H9 (cell line): ENCODE measurements at regions not wholly inside any gene's neighbourhood (a gene's known extent, or its start where the extent isn't known, plus 50 kb on each side); places are given as distances from the start of the nearest gene placed in this dataset.
"Not testable (repeated sequence)": the region's sequence is repeated elsewhere in the genome, so short reads cannot be mapped to it uniquely, and the experiment has no call there.

ENCODE experiments used
- DNase-seq: peaks from one replicate; pipeline ENCODE4 v3.0.0-alpha.2; 2017
- H2AFZ ChIP-seq: one replicate; pipeline ENCODE4 v1.6.1; 2013; ENCODE audit warnings: mild to moderate bottlenecking, low read length, control low read depth, moderate library complexity
- H2AK5ac ChIP-seq: 2 replicates; pipeline ENCODE4 v1.6.1; 2013; ENCODE audit warnings: low read length, control low read depth, mixed read lengths; ENCODE audit not compliant: insufficient read length
- H2BK120ac ChIP-seq: one replicate; pipeline ENCODE4 v1.6.1; 2013; ENCODE audit warnings: low read depth, mild to moderate bottlenecking, low read length, control low read depth, inconsistent platforms; ENCODE audit not compliant: poor library complexity, severe bottlenecking
- H2BK12ac ChIP-seq: 2 replicates; pipeline ENCODE4 v1.6.1; 2013; ENCODE audit warnings: low read length, control low read depth, mixed read lengths, low read depth; ENCODE audit not compliant: insufficient read length
- H2BK15ac ChIP-seq: 2 replicates; pipeline ENCODE4 v1.6.1; 2013; ENCODE audit warnings: low read depth, low read length, control low read depth
- H2BK20ac ChIP-seq: one replicate; pipeline ENCODE4 v1.6.1; 2013; ENCODE audit warnings: low read depth, mild to moderate bottlenecking, low read length, control low read depth, inconsistent platforms; ENCODE audit not compliant: poor library complexity, severe bottlenecking
- H2BK5ac ChIP-seq: 2 replicates; pipeline ENCODE4 v1.6.1; 2013; ENCODE audit warnings: low read length, control low read depth, mixed read lengths; ENCODE audit not compliant: insufficient read length
- H3K14ac ChIP-seq: 2 replicates; pipeline ENCODE4 v1.6.1; 2013; ENCODE audit warnings: low read length, control low read depth; ENCODE audit not compliant: insufficient read depth
- H3K18ac ChIP-seq: 2 replicates; pipeline ENCODE4 v1.6.1; 2013; ENCODE audit warnings: low read depth, mild to moderate bottlenecking, mixed read lengths, low read length, control low read depth; ENCODE audit not compliant: insufficient read length
- H3K23ac ChIP-seq: 2 replicates; pipeline ENCODE4 v1.6.1; 2013; ENCODE audit warnings: low read length, control low read depth, mixed read lengths, low read depth; ENCODE audit not compliant: insufficient read length
- H3K23me2 ChIP-seq: 2 replicates; pipeline ENCODE4 v1.6.1; 2013; ENCODE audit warnings: low read depth, mild to moderate bottlenecking, mixed read lengths, low read length, control low read depth; ENCODE audit not compliant: insufficient read length, poor library complexity, severe bottlenecking
- H3K27ac ChIP-seq: 2 replicates; pipeline ENCODE4 v1.5.1; 2013; ENCODE audit warnings: low read length, control low read depth, mixed read lengths, low read depth; ENCODE audit not compliant: insufficient read length
- H3K27me3 ChIP-seq: 2 replicates; pipeline ENCODE4 v1.6.1; 2013; ENCODE audit warnings: low read length, control low read depth, inconsistent platforms; ENCODE audit not compliant: insufficient read depth
- H3K4ac ChIP-seq: 2 replicates; pipeline ENCODE4 v1.6.1; 2013; ENCODE audit warnings: low read depth, mild to moderate bottlenecking, control low read depth, inconsistent platforms, low read length, moderate library complexity
- H3K4me1 ChIP-seq: 2 replicates; pipeline ENCODE4 v1.6.1; 2013; ENCODE audit warnings: low read length, control low read depth, inconsistent platforms; ENCODE audit not compliant: insufficient read depth
- H3K4me2 ChIP-seq: 2 replicates; pipeline ENCODE4 v1.6.1; 2013; ENCODE audit warnings: low read length, control low read depth, mixed read lengths; ENCODE audit not compliant: insufficient read length, insufficient read depth
- H3K56ac ChIP-seq: 2 replicates; pipeline ENCODE4 v1.6.1; 2013; ENCODE audit warnings: low read depth, mild to moderate bottlenecking, mixed read lengths, low read length, control low read depth; ENCODE audit not compliant: insufficient read length
- H3K79me1 ChIP-seq: 2 replicates; pipeline ENCODE4 v1.6.1; 2013; ENCODE audit warnings: low read depth, mild to moderate bottlenecking, moderate library complexity, low read length, control low read depth, inconsistent platforms; ENCODE audit not compliant: insufficient read depth, poor library complexity, severe bottlenecking
- H3K79me2 ChIP-seq: 2 replicates; pipeline ENCODE4 v1.6.1; 2013; ENCODE audit warnings: low read length, control low read depth, inconsistent platforms; ENCODE audit not compliant: insufficient read depth
- H3K9ac ChIP-seq: 2 replicates; pipeline ENCODE4 v1.6.1; 2013; ENCODE audit warnings: low read length, control low read depth, mixed read lengths; ENCODE audit not compliant: insufficient read length; ENCODE audit errors: extremely low read depth
- H3K9me3 ChIP-seq: one replicate; pipeline ENCODE4 v1.6.1; 2013; ENCODE audit warnings: low read depth, low read length, inconsistent platforms; ENCODE audit not compliant: control insufficient read depth
- H3T11ph ChIP-seq: one replicate; pipeline ENCODE4 v1.6.1; 2013; ENCODE audit warnings: mild to moderate bottlenecking, low read length, control low read depth, inconsistent platforms
- H4K20me1 ChIP-seq: one replicate; pipeline ENCODE4 v1.6.1; 2013; ENCODE audit not compliant: control insufficient read depth, insufficient read length, insufficient read depth
- H4K5ac ChIP-seq: 2 replicates; pipeline ENCODE4 v1.6.1; 2013; ENCODE audit warnings: low read depth, mild to moderate bottlenecking, mixed read lengths, low read length, control low read depth; ENCODE audit not compliant: insufficient read length
- H4K8ac ChIP-seq: replicated peaks from 2 replicates; pipeline ENCODE4 v1.6.1; 2013; ENCODE audit warnings: low read length, control low read depth, mixed read lengths, low read depth; ENCODE audit not compliant: insufficient read length
- H4K91ac ChIP-seq: 2 replicates; pipeline ENCODE4 v1.6.1; 2013; ENCODE audit warnings: low read depth, mild to moderate bottlenecking, moderate library complexity, mixed read lengths, low read length, control low read depth; ENCODE audit not compliant: insufficient read length
- H3K27ac Mint-ChIP-seq, 3 experiments: 2 replicates in 2 of 3; 3 replicates in 1 of 3; pipeline ENCODE4 v1.8.0; 2020 to 2021; ENCODE audit warnings: mixed read lengths in 3 of 3, mild to moderate bottlenecking in 1 of 3, moderate library complexity in 1 of 3
- H3K27me3 Mint-ChIP-seq: 2 replicates; pipeline ENCODE4 v1.8.0; 2021; ENCODE audit warnings: low read depth, mild to moderate bottlenecking, moderate library complexity, mixed read lengths
- H3K36me3 Mint-ChIP-seq, 3 experiments: 2 replicates in 2 of 3; 3 replicates in 1 of 3; pipeline ENCODE4 v1.8.0; 2020 to 2021; ENCODE audit warnings: low read depth in 3 of 3, mixed read lengths in 3 of 3; ENCODE audit not compliant: insufficient read depth in 1 of 3
- H3K4me1 Mint-ChIP-seq, 2 experiments: 2 replicates each; pipeline ENCODE4 v1.8.0; 2020; ENCODE audit warnings: mixed read lengths in 2 of 2
- H3K4me3 Mint-ChIP-seq, 2 experiments: 2 replicates in 1 of 2; 3 replicates in 1 of 2; pipeline ENCODE4 v1.8.0; 2020 to 2021; ENCODE audit warnings: mild to moderate bottlenecking in 2 of 2, mixed read lengths in 2 of 2, moderate library complexity in 1 of 2
- H3K9me3 Mint-ChIP-seq, 2 experiments: 2 replicates in 1 of 2; 3 replicates in 1 of 2; pipeline ENCODE4 v1.8.0; 2020; ENCODE audit warnings: mild to moderate bottlenecking in 2 of 2, mixed read lengths in 2 of 2, moderate library complexity in 1 of 2
- WGBS: extraction: QIAGEN DNeasy Blood & Tissue Kit; methylation state at CpG from one replicate; pipeline ENCODE4 v1.1.7; 2013; ENCODE audit warnings: missing lambda C conversion rate, low lambda C conversion rate, mixed read lengths; ENCODE audit not compliant: insufficient read length; ENCODE audit errors: extremely low coverage; 5-methylcytosine and 5-hydroxymethylcytosine counted together

DNA sequence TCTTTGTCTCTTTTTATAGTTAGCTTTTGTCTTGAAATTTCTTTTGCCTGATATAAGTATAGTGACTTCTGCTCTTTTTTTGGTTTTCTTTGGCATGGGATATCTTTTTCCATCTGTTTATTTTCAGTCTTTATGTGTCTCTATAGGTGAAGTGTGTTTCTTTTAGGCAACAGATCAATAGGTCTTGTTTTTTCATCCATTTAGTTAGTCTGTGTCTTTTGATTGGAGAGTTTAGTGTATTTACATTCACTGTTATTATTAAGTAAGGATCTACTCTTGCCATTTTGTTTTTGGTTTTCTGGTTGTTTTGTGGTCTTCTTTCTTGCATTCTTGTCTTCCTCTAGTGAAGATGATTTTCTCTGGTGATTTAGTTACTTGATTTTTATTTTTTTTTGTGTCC lies 190.2 kb downstream of the CCDC74A start:
- not testable (repeated sequence) for H3K27ac Mint-ChIP-seq, H4K20me1 ChIP-seq, H4K8ac ChIP-seq, H3K14ac ChIP-seq, H3K18ac ChIP-seq, H3K9me3 Mint-ChIP-seq, H3K9me3 ChIP-seq, DNase-seq, H3K9ac ChIP-seq, H2BK20ac ChIP-seq, H3K4me1 Mint-ChIP-seq, H2BK15ac ChIP-seq, H3K4me3 Mint-ChIP-seq, H3K27me3 Mint-ChIP-seq, H4K5ac ChIP-seq, H2BK120ac ChIP-seq, H3K4me2 ChIP-seq, H2AK5ac ChIP-seq, H3T11ph ChIP-seq, H4K91ac ChIP-seq, H3K27me3 ChIP-seq, H2AFZ ChIP-seq, H3K4me1 ChIP-seq, H3K4ac ChIP-seq, H3K56ac ChIP-seq, H3K23me2 ChIP-seq, H3K27ac ChIP-seq, H3K36me3 Mint-ChIP-seq, H2BK12ac ChIP-seq, H2BK5ac ChIP-seq, H3K79me1 ChIP-seq, H3K23ac ChIP-seq, H3K79me2 ChIP-seq

DNA sequence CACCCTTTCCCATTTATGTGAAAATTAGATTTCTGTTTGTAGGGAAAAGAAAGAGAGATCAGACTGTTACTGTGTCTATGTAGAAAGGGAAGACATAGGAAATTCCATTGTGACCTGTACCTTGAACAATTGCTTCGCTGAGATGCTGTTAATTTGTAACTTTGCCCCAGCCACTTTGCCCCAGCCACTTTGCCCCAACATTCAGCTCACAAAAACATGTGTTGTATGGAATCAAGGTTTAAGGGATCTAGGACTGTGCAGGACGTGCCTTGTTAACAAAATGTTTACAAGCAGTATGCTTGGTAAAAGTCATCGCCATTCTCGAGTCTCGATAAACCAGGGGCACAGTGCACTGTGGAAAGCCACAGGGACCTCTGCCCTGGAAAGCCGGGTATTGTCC lies 193.5 kb downstream of the CCDC74A start:
- H3K4me3 Mint-ChIP-seq, H3K4me1 Mint-ChIP-seq, DNase-seq, H3K79me1 ChIP-seq, H3K27me3 Mint-ChIP-seq, H3K36me3 Mint-ChIP-seq, H4K91ac ChIP-seq, H4K20me1 ChIP-seq, H4K5ac ChIP-seq, H2AFZ ChIP-seq, H3K14ac ChIP-seq, H2BK20ac ChIP-seq, H3K4me2 ChIP-seq, H3K4ac ChIP-seq, H3K9me3 Mint-ChIP-seq, H3K4me1 ChIP-seq, H2BK5ac ChIP-seq, H3K23ac ChIP-seq, H3K56ac ChIP-seq, H2BK15ac ChIP-seq, H3K27ac ChIP-seq, H2BK120ac ChIP-seq, H3K9me3 ChIP-seq, H3K79me2 ChIP-seq, H3K27me3 ChIP-seq, H2BK12ac ChIP-seq, H3K23me2 ChIP-seq, H3T11ph ChIP-seq, H3K9ac ChIP-seq, H4K8ac ChIP-seq, H3K27ac Mint-ChIP-seq, H2AK5ac ChIP-seq, H3K18ac ChIP-seq: not testable (repeated sequence)
- WGBS: no CpG with 5 or more reads among the region's 6 CpGs

DNA sequence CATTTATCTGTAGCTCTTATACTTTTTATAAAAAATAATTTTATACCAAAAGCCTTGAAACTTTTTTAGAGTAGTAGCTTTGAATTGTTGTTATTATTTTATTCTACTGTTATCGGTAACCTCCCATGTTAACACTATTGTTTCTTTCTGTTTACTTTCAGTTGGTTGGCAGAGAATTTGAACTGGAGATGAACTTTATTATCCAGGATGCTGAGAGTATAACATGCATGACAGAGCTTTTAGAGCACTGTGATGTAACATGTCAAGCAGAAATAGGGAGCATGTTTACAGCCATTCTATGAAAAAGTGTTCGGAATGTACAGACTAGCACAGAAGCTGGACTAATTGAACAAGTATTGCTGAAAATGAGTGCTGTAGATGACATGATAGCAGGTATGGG lies 194.6 kb downstream of the CCDC74A start:
- not testable (repeated sequence) for H4K8ac ChIP-seq, H3K14ac ChIP-seq, H3K9me3 ChIP-seq, H3K36me3 Mint-ChIP-seq, DNase-seq, H3K27me3 Mint-ChIP-seq, H3K56ac ChIP-seq, H3K9ac ChIP-seq, H3K4me1 ChIP-seq, H3K27me3 ChIP-seq, H3K79me1 ChIP-seq, H2BK12ac ChIP-seq, H2AK5ac ChIP-seq, H3K79me2 ChIP-seq, H3K4me1 Mint-ChIP-seq, H3T11ph ChIP-seq, H4K91ac ChIP-seq, H2BK120ac ChIP-seq, H3K18ac ChIP-seq, H2BK15ac ChIP-seq, H3K9me3 Mint-ChIP-seq, H4K5ac ChIP-seq, H3K4ac ChIP-seq, H3K27ac ChIP-seq, H2BK5ac ChIP-seq, H3K4me3 Mint-ChIP-seq, H4K20me1 ChIP-seq, H3K4me2 ChIP-seq, H3K23ac ChIP-seq, H3K23me2 ChIP-seq, H2AFZ ChIP-seq, H2BK20ac ChIP-seq
- H3K27ac Mint-ChIP-seq: 0 out of 7 replicates have a peak overlapping the region, but pooled peaks of 1 of the 3 experiments have one; percentile 51
- no CpG with 5 or more reads among the region's 2 CpGs for WGBS
